Lower leg skin (tissue), 3 donors: ENCODE measurements at regions not wholly inside any gene's neighbourhood (a gene's known extent, or its start where the extent isn't known, plus 50 kb on each side); places are given as distances from the start of the nearest gene placed in this dataset.

Experiments used
- POLR2A ChIP-seq, 2 donors: fragments of 450-650 bp; IDR thresholded peaks; one replicate each; pipeline ENCODE4 v1.6.1; 2016 to 2017; ENCODE audit warnings: antibody characterized with exemption in 2 of 2, mild to moderate bottlenecking in 1 of 2, moderate library complexity in 1 of 2
- TF ChIP-seq, protein P1 (sequence below), 3 donors: fragments of 450-650 bp; IDR thresholded peaks; one replicate each; pipeline ENCODE4 v1.5.1; 2016; ENCODE audit warnings: antibody characterized with exemption in 3 of 3, mild to moderate bottlenecking in 3 of 3, moderate library complexity in 2 of 3

DNA sequence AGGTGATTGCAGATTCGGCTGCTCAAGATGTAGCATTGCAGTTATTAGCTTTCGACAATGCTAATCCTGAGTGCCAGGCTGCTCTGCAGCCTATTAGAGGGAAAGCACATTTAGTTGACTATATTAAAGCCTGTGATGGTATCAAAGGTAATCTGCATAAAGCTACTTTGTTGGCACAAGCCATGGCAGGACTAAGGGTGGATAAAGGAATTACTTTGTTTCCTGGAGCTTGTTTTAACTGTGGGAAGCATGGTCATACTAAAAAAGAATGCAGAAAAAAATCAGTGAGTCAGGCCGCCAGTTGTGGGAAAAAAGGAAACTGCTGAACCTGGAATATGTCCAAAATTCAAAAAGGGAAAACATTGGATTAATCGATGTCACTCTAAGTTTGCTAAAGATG, 154.9 kb upstream of the TECRL start:
- TF ChIP-seq, protein P1, sequence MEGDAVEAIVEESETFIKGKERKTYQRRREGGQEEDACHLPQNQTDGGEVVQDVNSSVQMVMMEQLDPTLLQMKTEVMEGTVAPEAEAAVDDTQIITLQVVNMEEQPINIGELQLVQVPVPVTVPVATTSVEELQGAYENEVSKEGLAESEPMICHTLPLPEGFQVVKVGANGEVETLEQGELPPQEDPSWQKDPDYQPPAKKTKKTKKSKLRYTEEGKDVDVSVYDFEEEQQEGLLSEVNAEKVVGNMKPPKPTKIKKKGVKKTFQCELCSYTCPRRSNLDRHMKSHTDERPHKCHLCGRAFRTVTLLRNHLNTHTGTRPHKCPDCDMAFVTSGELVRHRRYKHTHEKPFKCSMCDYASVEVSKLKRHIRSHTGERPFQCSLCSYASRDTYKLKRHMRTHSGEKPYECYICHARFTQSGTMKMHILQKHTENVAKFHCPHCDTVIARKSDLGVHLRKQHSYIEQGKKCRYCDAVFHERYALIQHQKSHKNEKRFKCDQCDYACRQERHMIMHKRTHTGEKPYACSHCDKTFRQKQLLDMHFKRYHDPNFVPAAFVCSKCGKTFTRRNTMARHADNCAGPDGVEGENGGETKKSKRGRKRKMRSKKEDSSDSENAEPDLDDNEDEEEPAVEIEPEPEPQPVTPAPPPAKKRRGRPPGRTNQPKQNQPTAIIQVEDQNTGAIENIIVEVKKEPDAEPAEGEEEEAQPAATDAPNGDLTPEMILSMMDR (IDR thresholded peaks at IDR 0.05): no peak
- no peak for TF ChIP-seq POLR2A (IDR thresholded peaks at IDR 0.05)
